Keratinocyte (primary cell): ENCODE measurements at regions not wholly inside any gene's neighbourhood (a gene's known extent, or its start where the extent isn't known, plus 50 kb on each side); places are given as distances from the start of the nearest gene placed in this dataset.

Experiments
- DNase-seq: peaks from one replicate; pipeline ENCODE4 v3.0.0-alpha.2; 2011; ENCODE audit warnings: low read depth, missing footprints, low spot score
- FAIRE-seq: peaks from 2 replicates; lab custom pipeline; 2011; peaks lifted over from hg19 to GRCh38; lab: Jason Lieb, UNC
- H2AFZ ChIP-seq: 2 replicates; pipeline ENCODE4 v1.6.0; 2012; ENCODE audit warnings: low read length, control low read depth, inconsistent platforms; ENCODE audit not compliant: control insufficient read depth
- H3K27ac ChIP-seq: 2 replicates; pipeline ENCODE4 v1.5.1; 2011; ENCODE audit warnings: low read length; ENCODE audit not compliant: control insufficient read depth, insufficient read depth
- H3K27me3 ChIP-seq: 3 replicates; pipeline ENCODE4 v1.6.0; 2011; ENCODE audit warnings: low read length; ENCODE audit not compliant: control insufficient read depth, insufficient read depth; ENCODE audit errors: extremely low read depth
- H3K36me3 ChIP-seq, 2 experiments: 2 replicates in 1 of 2; 3 replicates in 1 of 2; pipeline ENCODE4 v1.5.1; 2011; ENCODE audit warnings: low read length in 2 of 2, mild to moderate bottlenecking in 1 of 2; ENCODE audit not compliant: control insufficient read depth in 2 of 2, insufficient read depth in 2 of 2; ENCODE audit errors: extremely low read depth in 1 of 2
- H3K4me1 ChIP-seq: 3 replicates; pipeline ENCODE4 v1.5.1; 2011; ENCODE audit warnings: low read length; ENCODE audit not compliant: control insufficient read depth, insufficient read depth; ENCODE audit errors: extremely low read depth
- H3K4me2 ChIP-seq: 3 replicates; pipeline ENCODE4 v1.6.0; 2011; ENCODE audit warnings: low read depth, low read length; ENCODE audit not compliant: control insufficient read depth, insufficient read depth; ENCODE audit errors: extremely low read depth
- H3K4me3 ChIP-seq, 3 experiments: fragments of 200-600 bp in 1 of 3; sonication (generic) in 1 of 3; 2 replicates in 2 of 3; 3 replicates in 1 of 3; pipeline ENCODE4 v1.5.1; 2011 to 2016; ENCODE audit warnings: low read length in 3 of 3, mild to moderate bottlenecking in 3 of 3, control low read depth in 2 of 3, inconsistent platforms in 1 of 3, low read depth in 1 of 3, mixed read lengths in 1 of 3, mixed run types in 1 of 3, moderate library complexity in 1 of 3; ENCODE audit not compliant: control insufficient read depth in 2 of 3, insufficient read depth in 2 of 3; ENCODE audit errors: extremely low read depth in 1 of 3
- H3K79me2 ChIP-seq: 2 replicates; pipeline ENCODE4 v1.6.0; 2012; ENCODE audit warnings: low read length; ENCODE audit not compliant: control insufficient read depth, insufficient read depth
- H3K9ac ChIP-seq: 3 replicates; pipeline ENCODE4 v1.6.0; 2011; ENCODE audit warnings: low read length; ENCODE audit not compliant: control insufficient read depth, insufficient read depth; ENCODE audit errors: extremely low read depth
- H3K9me1 ChIP-seq: 3 replicates; pipeline ENCODE4 v1.6.0; 2011; ENCODE audit warnings: low read length; ENCODE audit not compliant: control insufficient read depth, insufficient read depth; ENCODE audit errors: extremely low read depth
- H3K9me3 ChIP-seq: 2 replicates; pipeline ENCODE4 v1.5.1; 2012; ENCODE audit warnings: low read depth, low read length; ENCODE audit not compliant: control insufficient read depth
- H4K20me1 ChIP-seq: 3 replicates; pipeline ENCODE4 v1.6.0; 2011; ENCODE audit warnings: low read length; ENCODE audit not compliant: control insufficient read depth, insufficient read depth; ENCODE audit errors: extremely low read depth
- EZH2 ChIP-seq: IDR thresholded peaks from one replicate; pipeline ENCODE4 v1.6.1; 2012; ENCODE audit warnings: inconsistent platforms, mild to moderate bottlenecking, low read length, moderate library complexity
- dilution Hi-C: fragments of 300-500 bp; cut with MboI; formaldehyde crosslinking; loops from one replicate; pipeline ENCODE4 v1.7.0; 2020; ENCODE audit warnings: low sequenced_read_pairs; ENCODE audit not compliant: extremely low pct_ligation_motif_present
- TF ChIP-seq, protein P1 (sequence below), 3 experiments: IDR thresholded peaks in 1 of 3; conservative IDR thresholded peaks in 1 of 3; optimal IDR thresholded peaks in 1 of 3; 2 replicates in 2 of 3; 3 replicates in 1 of 3; pipeline versions ENCODE3 to v1.5.1; 2011; ENCODE audit warnings: low read length in 3 of 3, mild to moderate bottlenecking in 3 of 3, moderate library complexity in 2 of 3, control low read depth in 1 of 3, inconsistent platforms in 1 of 3; ENCODE audit not compliant: insufficient read depth in 2 of 3; ENCODE audit errors: extremely low read depth in 1 of 3

DNA sequence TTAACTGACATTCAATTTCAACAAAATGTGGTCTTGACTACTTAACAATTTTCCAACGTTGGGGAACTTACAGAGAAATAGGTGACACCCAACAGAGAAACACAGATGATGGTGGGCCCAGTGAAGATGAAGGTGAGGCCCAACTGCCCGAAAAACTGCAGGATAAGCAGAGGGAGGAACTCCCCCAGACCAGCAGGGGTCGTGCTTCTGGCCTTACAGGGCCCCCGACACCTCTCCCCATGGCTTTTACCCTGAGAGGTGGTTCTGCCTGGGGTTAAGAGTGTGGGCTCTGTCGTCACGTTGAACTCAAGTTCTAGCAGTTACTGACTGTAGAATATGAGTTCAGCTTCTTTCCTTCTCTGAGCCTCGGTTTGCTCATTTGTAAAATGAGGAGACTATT lies 119.5 kb upstream of the SMIM21 start:
- no peaks in the 10 kb centered on the region for H3K27me3 ChIP-seq
- no peaks in the 10 kb centered on the region for H3K36me3 ChIP-seq
- no peaks in the 10 kb centered on the region for H3K9me1 ChIP-seq
- H3K9ac ChIP-seq, result no peak overlapping the region
- FAIRE-seq (no peak), DNase-seq (no peak)
- no peak for TF ChIP-seq EZH2
- TF ChIP-seq, protein P1, sequence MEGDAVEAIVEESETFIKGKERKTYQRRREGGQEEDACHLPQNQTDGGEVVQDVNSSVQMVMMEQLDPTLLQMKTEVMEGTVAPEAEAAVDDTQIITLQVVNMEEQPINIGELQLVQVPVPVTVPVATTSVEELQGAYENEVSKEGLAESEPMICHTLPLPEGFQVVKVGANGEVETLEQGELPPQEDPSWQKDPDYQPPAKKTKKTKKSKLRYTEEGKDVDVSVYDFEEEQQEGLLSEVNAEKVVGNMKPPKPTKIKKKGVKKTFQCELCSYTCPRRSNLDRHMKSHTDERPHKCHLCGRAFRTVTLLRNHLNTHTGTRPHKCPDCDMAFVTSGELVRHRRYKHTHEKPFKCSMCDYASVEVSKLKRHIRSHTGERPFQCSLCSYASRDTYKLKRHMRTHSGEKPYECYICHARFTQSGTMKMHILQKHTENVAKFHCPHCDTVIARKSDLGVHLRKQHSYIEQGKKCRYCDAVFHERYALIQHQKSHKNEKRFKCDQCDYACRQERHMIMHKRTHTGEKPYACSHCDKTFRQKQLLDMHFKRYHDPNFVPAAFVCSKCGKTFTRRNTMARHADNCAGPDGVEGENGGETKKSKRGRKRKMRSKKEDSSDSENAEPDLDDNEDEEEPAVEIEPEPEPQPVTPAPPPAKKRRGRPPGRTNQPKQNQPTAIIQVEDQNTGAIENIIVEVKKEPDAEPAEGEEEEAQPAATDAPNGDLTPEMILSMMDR (optimal IDR thresholded peaks at IDR 0.05 in 1 of 3, IDR thresholded peaks at IDR 0.05 in 1 of 3, conservative IDR thresholded peaks at IDR 0.05 in 1 of 3; ENCODE audit: extremely low read depth in 1 of 3, insufficient read depth in 2 of 3, low read length in 3 of 3), result no peak
- H3K4me2 ChIP-seq, result no peak overlapping the region
- H3K79me2 ChIP-seq, result no peaks in the 10 kb centered on the region
- dilution Hi-C loops, result no loop called here
- H2AFZ ChIP-seq, result no peak overlapping the region
- H3K4me3 ChIP-seq, result no peak overlapping the region
- no peaks in the 10 kb centered on the region for H4K20me1 ChIP-seq
- no peaks in the 10 kb centered on the region for H3K4me1 ChIP-seq
- H3K27ac ChIP-seq, result no peak overlapping the region
- H3K9me3 ChIP-seq, result no peaks in the 10 kb centered on the region

DNA sequence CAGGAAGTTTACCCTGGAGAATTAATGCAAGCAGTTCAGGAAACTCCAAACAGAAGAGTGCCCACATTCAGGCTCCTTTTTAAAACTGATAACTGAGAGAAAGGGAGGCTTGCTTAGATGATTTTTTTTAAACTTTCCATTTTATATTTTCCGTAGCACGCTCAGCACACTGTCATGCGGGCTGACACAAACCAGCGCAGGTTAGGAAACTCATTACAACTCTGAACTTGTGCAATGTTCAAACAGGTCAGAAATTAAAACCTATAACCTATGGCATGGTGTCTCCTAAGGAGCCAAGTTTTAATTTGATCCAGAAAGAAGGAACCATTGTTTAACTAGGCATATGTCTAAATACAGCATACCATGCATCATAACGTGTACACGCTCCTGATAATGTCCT lies 117.7 kb upstream of the SMIM21 start:
- H3K27ac ChIP-seq, result no peak overlapping the region
- no peak overlapping the region for H3K4me3 ChIP-seq
- dilution Hi-C loops, result no loop called here
- no peaks in the 10 kb centered on the region for H3K27me3 ChIP-seq
- H3K9ac ChIP-seq, result no peak overlapping the region
- no peaks in the 10 kb centered on the region for H3K36me3 ChIP-seq
- H2AFZ ChIP-seq, result no peak overlapping the region
- H4K20me1 ChIP-seq, result no peaks in the 10 kb centered on the region
- H3K4me2 ChIP-seq, result no peak overlapping the region
- H3K79me2 ChIP-seq, result no peaks in the 10 kb centered on the region
- TF ChIP-seq EZH2, result no peak
- TF ChIP-seq, protein P1 (optimal IDR thresholded peaks at IDR 0.05 in 1 of 3, IDR thresholded peaks at IDR 0.05 in 1 of 3, conservative IDR thresholded peaks at IDR 0.05 in 1 of 3; ENCODE audit: extremely low read depth in 1 of 3, insufficient read depth in 2 of 3, low read length in 3 of 3), result no peak
- H3K4me1 ChIP-seq, result no peaks in the 10 kb centered on the region
- DNase-seq (no peak), FAIRE-seq (no peak)
- no peaks in the 10 kb centered on the region for H3K9me1 ChIP-seq
- H3K9me3 ChIP-seq, result no peaks in the 10 kb centered on the region
